NCI-H774 (cell line): ENCODE measurements at regions not wholly inside any gene's neighbourhood (a gene's known extent, or its start where the extent isn't known, plus 50 kb on each side); places are given as distances from the start of the nearest gene placed in this dataset.

Experiments used
- DNase-seq: peaks from one replicate; lab custom pipeline; 2025; lab: John Stamatoyannopoulos, UW

- DNase-seq, result no peak
Measured at GRCh38 chr16:50924759-50925545, 183.1 kb downstream of the CYLD start.

DNA sequence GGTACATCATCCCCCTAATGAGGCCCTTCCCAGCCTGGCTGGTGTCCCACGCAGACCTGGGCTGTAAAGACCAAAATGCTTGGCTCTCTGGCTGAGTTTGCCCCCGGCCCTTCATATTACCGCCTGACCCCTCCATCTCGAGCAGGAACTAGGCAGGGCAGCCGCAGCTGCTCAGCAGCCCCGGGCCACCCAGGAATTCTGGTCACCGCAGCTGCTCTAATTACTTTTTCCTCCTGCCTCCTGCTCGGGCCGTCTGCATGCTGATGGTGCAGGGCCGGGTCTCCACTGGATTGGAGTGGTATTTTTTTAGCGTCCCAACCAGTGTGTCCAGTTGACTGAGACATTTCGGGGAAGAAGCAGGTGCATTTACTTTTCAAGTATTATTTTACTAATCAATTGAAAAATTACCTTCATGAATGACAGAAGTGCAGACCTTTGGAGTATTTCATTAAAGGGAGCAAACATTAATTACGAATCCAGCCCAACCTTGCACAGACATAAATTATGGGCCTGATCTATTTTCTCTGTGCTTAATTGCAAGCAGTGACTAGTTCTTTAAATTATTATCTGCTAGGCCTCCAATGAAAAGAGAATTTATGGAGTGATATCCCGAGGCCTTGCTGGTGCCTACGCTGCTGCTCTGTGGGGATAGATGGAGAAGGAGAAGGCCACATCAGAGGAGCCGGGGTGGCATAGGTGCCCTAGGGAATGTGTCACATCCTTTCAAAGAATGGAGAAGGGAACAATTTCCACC lies 176.2 kb downstream of the CYLD start:
- no peak for DNase-seq

DNA sequence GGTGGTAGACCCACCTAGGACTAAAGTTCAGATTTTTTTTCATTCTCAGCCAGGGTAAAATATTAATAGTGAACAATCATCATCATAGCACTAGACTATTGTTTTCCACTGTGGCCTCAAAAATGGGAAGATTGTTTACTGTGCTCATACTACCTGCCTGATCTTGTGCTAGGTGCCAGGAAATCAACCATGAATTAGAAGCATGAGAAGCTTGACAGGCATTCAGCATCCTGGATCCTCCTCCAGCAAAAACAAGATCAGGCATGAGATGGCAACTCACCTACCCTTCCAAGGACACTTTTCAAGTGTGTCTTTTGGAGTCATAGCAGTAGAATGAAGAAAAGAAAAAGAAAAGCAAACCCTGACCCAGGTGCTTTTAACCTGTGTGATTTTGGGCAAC lies 174.2 kb downstream of the CYLD start:
- DNase-seq, result no peak

DNA sequence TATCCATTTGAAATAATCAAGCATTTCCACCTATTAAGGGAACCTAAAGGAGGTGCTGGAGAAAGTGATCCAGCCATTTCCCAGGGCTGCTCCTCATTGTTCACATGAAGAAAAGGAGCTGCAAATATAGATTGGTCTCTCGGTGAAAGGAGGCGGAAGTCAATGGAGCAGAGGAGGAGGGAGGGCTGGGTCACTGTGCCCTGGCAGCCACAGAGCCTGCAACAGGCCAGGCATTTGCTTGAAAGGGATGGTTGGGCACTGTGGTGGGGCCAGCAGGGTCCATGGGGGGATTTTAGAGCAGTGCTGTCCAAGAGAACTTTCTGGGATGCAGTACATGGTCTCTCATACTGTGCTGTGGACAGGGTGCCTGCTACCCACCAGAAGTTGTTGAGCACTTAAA lies 173.2 kb downstream of the CYLD start:
- no peak for DNase-seq

DNA sequence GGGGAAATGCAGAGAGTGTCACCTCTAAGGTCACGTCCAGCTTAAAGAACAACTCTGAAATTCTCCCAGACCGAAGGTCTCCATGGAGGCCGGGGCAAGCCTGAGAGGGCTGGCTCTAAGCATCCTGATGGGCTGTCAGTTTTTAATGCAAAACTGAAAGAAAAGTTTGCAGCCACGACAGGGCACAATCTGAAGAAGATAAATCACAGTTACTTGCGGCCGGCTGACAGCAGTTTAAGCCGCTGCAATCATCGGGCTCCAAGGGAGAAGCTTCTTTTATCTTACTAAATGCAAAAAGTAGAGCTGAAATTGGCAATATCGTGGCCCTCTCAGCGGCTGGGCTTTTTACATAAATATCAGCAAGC lies 168.8 kb downstream of the CYLD start:
- DNase-seq, result no peak

DNA sequence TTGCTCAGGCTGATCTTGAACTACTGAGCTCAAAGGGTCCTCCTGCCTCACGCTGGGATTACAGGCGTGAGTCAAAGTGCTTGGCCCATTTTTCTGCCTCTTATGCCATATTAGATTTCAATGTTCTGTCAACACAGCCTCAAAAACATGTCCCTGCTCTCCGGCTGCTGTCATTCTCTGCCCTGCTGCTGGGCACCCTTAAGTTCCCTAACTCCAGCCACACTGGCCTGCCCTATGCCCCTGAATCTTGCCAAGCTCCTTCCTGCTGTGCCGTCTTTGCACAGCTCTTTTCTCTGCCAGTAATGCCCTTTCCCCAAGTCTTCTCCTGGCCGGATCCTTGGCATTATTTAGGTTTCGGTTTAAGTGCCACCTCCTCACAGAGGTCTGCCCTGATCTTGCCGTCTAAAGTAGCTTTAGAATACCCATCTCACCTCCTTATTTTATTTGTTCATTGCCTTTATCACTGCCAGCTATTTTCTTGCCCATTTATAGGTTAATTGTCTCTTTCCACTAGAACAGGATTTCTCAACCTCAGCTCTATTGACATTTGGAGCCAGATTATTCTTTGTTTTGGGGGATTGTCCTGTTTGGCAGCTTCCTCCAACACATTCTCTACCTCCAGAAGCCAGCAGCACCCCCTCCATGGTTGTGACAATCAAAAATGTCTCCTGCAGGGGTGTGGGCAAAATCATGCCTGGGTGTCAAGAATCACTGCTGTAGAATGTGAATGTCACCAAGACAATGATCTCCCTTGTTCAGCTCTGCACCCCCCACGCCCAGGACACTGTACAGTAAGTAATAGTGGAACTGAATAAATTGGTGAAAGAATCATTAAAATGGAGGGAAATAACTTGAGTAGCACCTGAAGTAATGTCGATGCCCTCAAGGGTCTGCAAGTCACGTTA lies 168.2 kb downstream of the CYLD start:
- DNase-seq, result no peak

- DNase-seq, result no peak
Measured at GRCh38 chr16:50908468-50908867, 166.6 kb downstream of the CYLD start.

DNA sequence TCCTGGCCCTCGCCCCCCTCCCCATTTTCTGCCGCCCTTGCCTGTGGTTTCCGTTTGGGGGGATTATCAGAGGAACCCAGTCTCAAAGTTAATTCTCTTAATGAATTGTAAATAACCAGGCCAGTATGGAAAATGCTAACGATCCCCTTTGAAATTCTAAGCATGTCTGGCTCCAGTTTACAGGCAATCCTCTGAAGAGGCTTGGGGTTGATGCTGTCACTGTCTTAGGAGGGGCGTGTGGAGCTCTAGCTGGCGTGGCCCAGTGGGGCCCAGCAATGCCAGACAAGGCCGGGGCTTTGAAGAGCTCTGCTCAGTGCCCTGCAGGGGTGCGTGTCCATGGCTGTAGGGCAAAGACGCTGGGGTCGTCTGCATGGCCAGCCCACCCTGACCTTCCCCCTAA lies 164.6 kb downstream of the CYLD start:
- no peak for DNase-seq

- DNase-seq, result no peak
Measured at GRCh38 chr16:50902457-50902856, 160.6 kb downstream of the CYLD start.

DNA sequence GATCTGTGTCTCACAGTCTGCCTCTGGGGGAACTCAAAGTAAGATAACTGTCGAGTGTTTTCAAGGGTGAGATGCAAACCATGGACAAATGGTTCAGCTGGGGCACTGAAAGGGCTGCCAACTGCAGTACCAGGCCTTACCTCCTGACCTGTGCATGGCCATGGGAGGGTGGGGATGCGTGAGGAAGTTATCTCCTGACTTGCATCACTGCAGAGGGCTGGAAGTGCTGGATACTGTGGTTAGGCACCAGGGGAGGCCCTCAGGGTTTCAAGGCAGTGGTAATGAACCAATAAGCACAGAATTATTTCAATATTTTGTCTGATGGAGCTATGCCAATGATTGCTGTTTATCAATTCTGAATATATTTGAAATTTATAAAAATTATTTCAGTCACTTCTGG lies 159.2 kb downstream of the CYLD start:
- DNase-seq, result no peak

- DNase-seq, result no peak
Measured at GRCh38 chr16:50900391-50900942, 158.6 kb downstream of the CYLD start.

DNA sequence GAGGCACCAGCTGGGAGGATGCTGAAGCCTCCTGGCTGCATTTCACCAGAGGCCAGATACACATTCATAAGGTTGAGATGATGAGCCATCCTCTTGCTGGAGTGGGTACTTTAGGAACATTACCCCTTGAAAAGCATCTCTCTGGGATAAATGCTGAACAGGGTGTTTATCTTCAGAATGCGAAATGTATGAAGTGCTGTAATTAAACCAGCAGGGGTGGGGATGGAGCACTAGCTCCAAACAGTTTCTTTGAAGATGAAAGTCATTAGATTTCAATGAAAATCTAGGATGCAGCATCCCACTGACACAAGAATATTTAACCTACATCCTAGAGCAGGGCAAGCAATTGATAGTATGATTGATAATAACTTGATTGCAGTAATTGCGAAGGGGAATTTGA lies 158.1 kb downstream of the CYLD start:
- no peak for DNase-seq

GRCh38 chr16:50889746-50890145 lies 147.9 kb downstream of the CYLD start:
- DNase-seq, result no peak

DNA sequence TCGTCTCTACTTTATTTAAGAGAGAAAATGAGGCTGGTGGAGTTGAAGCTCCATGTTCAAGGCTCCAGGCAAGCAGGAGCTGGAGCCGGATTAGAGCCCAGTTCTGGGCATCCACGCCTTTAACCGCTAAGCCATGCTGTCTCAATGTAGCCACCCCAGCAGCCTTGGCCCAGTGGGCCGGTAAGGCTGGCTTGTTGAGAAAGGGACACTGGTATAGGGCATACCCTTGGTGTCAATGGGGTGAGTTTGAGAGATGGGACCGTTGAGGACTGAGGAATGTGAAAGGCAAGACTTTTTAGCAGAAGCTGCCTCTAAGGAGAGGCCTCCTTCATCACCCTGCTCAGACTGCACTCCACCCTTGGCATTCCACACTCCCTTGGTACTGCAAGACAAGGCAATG lies 147.4 kb downstream of the CYLD start:
- no peak for DNase-seq

DNA sequence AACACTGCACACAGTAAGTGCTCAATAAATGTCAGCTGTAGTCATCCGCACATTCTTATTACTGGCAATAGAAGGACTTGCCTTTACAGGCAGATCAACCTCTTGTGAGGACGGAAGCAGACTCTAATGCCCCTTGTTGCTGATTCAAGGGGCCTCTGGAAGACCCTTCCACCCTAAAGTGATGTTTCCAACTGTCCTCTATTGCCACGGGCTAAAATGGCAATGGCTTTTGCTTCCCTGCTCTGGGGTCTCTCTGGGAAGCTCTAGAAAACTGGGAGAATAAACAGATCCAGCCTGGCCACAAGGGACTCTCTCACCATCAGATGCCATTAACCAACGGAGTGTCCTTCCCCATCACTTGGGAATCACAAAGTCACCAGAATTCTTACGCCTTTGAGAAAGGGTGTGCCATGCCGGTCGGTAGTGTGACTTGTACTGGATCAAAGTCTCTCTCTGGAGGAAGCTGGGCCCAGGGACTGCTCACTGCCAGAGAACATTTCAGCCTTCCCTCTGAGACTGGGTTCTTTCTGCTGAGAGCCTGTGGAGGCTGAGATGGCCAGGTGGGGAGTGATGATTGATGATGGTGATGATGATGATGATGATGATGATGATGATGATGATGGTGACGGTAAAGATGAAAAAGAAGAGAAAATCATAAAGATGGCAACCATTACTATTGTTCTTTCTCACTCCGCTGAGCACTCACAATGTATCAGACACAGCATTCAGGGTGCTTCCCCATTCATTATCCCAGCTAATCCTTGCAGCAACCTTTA lies 146.8 kb downstream of the CYLD start:
- no peak for DNase-seq

DNA sequence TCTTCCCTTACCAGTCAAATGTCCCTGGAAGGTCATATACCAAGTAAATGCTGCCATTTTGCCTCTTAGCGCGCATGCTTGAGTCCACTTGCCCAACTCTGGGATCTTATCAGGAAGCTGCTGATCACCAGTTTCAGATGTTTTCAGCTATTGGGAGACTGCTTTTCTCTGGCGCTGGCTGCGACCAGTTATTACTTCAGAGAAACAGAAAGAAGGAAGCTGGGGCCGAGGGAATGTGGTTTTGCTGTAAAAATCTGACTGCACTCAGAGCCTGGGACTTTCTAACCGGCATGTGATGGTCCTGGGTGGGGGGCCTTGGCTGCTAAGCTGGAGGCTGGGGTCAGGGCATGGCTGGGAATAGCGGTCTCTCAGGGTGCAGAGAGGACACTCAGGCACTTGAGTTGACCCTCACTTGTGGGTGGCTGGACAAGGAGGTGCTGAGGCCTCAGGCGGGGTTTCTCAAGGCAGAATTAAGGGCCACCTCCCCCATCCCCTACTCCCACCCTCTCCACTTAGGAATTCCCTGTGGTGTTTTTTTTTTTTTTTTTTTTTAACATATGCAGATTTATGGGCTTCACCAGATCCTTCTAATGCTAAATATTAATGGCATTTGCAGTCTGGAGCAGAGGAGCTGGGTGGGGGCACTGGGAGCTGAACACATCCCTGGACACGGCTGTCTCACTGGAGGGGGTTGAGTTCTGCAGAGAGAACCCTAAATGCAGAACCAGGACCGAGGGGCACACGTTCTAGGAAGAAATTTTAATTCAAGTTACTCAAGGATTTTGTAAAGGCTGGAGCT lies 145.8 kb downstream of the CYLD start:
- no peak for DNase-seq

DNA sequence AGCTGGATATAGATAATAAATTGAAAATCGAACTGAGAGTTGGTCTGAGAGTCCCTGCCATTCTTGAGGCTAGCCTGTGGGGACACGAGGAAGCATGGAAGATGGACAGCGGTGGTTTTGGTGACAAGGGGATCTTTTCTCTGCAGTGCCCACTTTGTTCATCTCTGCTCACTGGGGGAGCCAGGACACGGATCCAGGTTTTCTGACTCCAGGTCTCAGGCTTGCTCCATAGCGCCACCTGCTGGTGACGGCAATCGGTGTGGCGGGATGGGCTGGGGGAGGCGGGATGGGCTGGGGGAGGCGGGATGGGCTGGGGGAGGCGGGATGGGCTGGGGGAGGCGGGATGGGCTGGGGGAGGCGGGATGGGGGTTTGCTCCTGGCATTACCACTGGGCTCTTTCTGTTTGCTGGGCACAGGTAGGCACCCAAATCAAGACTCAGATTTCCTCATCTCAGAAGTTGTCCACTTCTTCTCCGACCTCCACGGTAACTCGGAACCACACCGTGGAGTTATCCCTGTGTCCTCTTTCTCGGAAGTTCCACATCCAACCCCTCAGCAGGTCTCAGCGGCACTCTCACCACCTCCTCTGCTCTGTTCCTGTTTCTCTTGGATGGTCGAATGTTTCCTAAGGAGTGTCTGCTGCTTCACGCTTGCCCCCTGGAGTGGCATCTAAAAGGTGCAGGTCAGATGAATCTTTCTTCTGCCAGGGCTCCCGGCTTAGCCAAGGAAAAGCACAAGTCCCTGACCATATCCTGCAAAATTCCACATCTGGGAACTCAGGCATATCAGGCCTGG lies 142.4 kb downstream of the CYLD start:
- DNase-seq, result no peak

- DNase-seq, result no peak
Measured at GRCh38 chr16:50881956-50882355, 140.1 kb downstream of the CYLD start.

- DNase-seq, result no peak
Measured at GRCh38 chr16:50881331-50881830, 139.5 kb downstream of the CYLD start.

DNA sequence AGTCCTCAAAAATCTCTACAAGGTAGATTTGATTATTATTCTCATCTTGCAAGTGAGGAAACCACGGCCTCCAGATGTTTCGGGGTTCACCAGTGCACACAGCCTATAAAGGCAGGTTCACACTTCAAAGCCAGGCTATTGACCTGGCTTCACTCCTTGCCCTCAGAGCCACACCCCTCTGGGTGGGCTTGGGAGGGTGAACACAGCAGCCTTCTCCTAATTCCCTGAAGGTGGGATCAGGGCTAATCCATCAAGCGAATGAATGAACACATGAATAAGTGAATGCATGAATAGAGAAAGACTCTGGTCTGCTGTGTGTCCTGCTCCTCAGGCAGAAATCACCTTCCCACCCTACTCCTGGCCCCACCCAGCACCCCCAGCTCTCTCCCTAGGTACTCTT lies 139.0 kb downstream of the CYLD start:
- DNase-seq, result no peak
